CD4-positive, alpha-beta T cell treated with Interleukin-15 for 1 hour (primary cell): ENCODE measurements at regions not wholly inside any gene's neighbourhood (a gene's known extent, or its start where the extent isn't known, plus 50 kb on each side); places are given as distances from the start of the nearest gene placed in this dataset.

Experiments used
- DNase-seq: peaks from one replicate; pipeline ENCODE4 v3.0.0-alpha.2; 2020

DNA sequence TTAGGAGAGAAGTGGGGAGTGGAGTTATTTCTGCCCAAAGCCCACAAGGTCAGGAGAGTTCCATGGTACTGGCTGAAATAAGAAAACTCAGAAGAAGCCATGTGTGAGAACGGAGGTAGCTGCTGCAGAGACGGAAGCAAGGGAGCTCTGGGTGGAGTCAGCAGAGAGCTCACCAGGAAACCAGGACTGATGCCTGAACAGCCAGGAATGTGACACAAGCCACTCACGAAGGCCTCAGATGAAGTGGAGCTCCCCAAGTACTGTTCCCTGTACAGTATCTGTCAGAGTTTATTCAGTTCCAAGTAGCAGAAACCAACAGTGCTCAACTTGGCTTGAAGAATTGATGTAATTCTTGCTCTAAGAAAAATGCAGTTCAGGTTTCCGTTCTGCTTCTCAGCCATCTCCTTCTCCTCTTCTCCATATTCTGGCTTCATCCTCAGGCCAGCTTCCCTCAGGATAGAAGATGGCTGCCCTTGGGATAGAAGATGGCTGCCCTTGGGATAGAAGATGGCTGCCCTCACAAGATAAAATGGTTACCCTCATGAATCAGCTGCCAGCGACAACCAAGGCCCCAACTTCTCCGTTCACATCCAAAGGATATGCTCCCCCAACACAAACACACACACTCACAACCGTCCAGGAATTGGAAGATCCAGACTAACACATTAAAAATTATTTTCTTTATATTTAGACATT lies 117.4 kb upstream of the SH3BP4 start:
- DNase-seq, result no peak

DNA sequence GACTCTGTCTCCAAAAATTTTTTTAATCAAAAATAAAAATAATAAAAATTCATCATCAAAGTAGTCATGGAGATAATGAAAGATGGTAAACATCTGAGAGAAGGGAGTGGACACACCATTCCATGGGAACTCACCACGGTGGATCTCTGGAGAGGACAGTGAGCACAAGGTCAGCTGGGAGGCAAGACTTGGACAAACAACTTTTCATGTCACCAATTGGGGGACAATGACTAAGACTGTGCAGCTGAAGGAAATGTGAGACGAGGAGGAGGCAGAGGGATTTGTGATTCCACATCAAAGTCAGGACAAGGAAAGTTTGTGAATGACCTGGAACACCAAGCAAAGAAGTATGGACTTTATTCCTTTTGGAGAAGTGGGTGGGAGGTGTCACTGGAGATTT lies 121.0 kb upstream of the SH3BP4 start:
- no peak for DNase-seq

- DNase-seq, result no peak
Measured at GRCh38 chr2:234829074-234829455, 122.8 kb upstream of the SH3BP4 start.

GRCh38 chr2:234828382-234829073 lies 123.3 kb upstream of the SH3BP4 start:
- no peak for DNase-seq

- DNase-seq, result no peak
Measured at GRCh38 chr2:234827096-234827860, 124.5 kb upstream of the SH3BP4 start.

DNA sequence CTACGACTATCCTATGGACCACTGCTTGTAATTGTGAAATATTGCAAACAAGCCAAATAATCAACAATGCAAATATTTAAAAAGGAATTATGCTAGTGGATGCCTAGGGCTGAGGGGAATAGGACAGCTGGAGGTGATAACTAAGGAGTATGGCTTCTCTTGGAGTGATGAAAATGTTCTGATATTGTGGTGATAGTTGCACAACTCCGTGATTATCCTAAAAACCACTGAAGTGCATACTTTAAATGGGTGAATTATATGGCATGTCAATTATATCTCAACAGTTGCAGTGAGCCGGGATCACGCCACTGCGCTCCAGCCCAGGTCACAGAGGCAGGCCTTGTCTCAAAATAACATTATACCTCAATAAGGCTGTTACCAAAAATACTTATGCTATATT lies 125.1 kb upstream of the SH3BP4 start:
- no peak for DNase-seq

GRCh38 chr2:234825616-234826015 lies 126.2 kb upstream of the SH3BP4 start:
- no peak for DNase-seq

- DNase-seq, result no peak
Measured at GRCh38 chr2:234823877-234824376, 127.9 kb upstream of the SH3BP4 start.

DNA sequence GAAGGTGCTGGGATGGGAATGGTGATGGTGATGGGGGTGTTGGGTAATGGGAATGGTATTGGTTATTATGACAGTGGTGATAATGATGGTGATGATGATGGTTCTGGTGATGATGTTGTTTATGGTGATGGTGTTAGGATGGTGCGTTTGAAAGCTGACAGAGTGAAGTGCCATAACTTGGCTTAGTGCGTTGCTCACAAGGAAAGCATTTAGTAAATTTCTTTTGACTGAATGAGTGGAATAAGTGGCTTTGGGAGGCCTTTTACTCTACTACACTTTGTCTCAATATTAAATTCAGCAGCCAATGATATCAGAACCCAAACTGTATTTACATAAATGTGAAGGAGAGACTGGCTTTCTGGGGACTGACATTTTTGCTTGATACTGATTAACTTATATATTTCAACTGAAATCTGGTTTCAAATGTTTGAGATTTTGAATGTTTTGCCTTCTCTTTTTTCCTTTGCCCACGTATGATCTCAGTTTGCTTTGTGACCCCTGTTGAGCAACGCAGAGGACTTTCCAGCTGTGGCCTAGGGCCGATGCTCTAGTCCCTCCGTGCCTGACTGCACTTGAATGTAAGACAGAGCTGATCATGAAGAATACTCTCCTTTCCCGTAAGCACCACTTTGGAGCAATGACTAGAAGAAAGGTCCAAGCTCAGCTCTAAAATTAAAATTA lies 128.5 kb upstream of the SH3BP4 start:
- no peak for DNase-seq

DNA sequence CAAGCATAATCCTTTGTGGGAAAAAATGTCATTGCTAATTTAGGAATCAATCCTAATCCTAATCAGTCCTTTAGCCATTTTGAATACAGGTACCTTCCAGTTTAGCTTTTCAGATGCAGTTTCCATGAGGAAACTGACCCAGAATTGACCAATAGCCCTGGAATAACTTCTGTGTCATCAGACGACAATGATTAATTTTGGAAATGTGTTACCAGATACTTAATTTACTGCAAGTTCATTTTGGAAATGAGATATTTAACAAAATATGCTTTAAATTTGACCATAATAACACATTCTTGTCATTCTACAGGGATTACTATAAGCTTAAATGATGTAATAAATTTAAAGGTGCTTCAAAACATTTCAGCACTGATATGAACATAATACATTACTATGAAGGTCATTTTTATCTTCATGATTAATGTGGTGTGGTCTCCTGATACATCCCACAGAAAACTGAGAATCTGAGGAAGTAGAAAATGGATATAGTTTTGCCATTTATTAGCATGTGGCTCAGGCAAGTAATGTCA lies 129.8 kb upstream of the SH3BP4 start:
- DNase-seq, result no peak

DNA sequence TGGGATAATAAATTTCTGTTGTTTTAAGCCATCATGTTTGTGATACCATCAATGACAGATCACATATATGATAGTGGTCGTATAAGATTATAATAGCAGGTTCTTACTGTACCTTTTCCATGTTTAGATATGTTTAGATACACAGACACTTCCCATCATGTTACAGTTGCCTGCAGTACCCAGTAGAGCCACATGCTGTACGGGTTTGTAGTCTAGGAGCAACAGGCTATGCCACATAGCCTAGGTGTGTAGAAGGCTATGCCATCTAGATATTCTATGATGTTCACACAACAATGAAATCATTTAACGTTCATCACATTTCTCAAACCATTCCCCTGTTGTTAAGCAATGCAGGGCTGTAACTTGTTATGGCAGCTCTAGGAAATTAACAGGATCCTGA lies 132.9 kb upstream of the SH3BP4 start:
- no peak for DNase-seq

DNA sequence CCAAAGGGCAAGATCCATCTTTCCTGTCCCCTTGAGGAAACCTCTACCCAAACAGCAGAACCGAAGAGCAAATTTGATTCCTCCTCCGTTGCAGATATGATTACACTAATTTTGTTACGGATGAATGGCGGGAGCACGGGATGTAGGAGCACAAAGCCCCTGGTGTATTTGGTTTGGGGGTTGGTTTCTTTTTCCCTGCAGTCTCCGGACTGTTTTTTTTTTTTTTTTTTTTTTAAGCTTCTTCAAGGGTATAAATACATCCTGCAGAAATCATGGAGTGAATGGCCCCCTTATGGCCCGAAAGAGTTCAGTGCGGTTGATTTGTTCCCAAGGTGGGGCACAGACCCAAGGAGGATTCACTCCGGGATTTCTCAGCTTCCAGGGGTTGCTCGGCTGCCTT lies 135.3 kb upstream of the SH3BP4 start:
- DNase-seq, result no peak

DNA sequence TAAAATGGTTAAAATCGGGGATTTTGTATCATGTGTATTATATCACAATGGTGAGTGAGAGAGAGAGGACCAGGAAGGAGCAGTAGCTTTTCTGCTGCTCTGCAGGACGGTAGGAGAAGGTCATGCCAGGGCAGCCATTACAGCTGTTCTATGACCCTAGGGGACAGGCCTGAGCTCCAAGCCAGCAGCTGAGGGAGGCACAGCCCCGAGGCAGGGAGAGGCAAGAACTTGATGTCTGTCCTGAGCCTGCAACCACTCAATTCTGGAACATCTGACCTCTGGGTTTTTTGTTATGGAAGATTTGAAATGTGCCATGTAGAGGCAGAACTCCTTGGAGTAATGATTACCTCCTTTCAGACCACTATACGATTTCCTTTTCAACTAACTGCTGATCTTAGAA lies 135.8 kb upstream of the SH3BP4 start:
- DNase-seq, result no peak

DNA sequence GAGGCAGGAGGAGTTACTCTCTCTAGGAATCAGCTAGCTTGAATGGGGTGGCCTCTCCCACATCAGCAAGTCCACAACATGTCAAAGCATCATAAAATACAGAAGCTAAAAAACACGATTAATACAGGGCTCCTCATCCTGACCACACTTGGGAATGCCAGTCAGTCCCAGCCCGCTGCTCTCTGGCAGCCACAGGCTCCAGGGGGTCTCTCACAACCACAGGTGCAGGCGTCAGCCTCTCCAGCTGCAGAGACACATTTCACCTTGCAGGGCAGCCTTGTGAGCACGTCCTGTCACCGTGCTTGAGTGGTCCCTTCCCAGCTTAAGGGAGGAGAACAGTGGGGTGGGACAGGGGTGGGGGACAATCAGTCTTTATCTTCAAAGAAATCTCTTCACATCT lies 137.4 kb upstream of the SH3BP4 start:
- no peak for DNase-seq

- DNase-seq, result no peak
Measured at GRCh38 chr2:234812851-234813250, 139.0 kb upstream of the SH3BP4 start.

GRCh38 chr2:234808907-234809306 lies 142.9 kb upstream of the SH3BP4 start:
- DNase-seq, result no peak

DNA sequence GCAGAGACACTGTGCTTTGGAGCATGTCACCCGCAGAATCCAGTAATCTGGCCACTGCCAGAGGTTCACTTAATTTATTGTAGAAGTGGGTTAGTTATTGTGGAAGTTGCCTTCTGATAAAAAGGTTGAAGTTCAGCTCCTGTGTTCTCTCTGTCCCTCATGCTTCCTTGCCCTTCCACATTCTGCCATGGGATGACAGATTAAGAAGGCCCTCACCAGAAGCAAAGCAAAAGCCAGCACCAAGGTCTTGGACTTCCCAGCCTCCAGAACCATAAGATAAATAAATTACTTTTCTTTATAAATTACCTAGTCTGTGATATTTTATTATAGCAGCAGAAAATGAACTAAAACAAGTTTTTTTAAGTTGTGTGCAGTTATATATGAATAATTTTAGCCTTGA lies 145.0 kb upstream of the SH3BP4 start:
- DNase-seq, result no peak

DNA sequence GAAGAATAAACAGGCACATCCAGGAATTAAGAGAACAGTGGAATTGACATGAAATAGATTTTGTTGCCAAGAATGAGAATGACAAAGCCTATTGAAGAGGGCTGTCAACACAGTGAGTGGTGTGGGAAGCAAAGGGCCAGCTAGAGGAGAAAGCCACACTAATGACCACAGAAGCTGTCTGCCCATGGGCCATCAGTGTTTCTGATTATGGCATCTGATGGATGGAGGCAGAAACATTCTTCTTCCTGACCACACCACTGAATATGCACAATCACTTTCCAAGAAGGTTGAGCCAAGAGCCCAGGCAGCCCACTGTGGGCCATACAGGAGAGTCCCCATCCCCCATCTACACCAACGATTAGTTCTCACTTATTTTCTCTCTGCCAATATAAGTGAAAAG lies 146.0 kb upstream of the SH3BP4 start:
- DNase-seq, result no peak

DNA sequence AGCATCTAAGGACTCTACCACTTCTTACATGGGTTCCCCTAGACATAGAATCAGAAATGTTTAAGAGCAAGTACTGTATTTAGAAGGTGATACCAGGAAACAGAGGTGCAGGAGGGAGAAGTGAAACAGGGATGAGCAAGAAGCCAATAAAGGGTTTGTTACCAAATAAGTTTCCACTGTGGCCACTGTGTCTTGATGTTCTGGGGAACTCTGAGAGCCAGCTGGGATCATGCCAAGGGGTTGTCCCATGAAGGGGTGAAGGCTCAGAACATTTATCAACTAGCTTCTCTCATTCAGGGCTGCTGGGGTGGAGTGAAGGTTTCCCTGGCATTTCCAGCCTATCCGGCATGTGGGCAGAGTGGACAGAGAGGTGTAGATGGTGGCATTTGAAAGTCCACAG lies 147.1 kb upstream of the SH3BP4 start:
- no peak for DNase-seq

- no peak for DNase-seq
Measured at GRCh38 chr2:234802845-234803171, 149.0 kb upstream of the SH3BP4 start.

GRCh38 chr2:234802071-234802844 lies 149.6 kb upstream of the SH3BP4 start:
- DNase-seq, result no peak

DNA sequence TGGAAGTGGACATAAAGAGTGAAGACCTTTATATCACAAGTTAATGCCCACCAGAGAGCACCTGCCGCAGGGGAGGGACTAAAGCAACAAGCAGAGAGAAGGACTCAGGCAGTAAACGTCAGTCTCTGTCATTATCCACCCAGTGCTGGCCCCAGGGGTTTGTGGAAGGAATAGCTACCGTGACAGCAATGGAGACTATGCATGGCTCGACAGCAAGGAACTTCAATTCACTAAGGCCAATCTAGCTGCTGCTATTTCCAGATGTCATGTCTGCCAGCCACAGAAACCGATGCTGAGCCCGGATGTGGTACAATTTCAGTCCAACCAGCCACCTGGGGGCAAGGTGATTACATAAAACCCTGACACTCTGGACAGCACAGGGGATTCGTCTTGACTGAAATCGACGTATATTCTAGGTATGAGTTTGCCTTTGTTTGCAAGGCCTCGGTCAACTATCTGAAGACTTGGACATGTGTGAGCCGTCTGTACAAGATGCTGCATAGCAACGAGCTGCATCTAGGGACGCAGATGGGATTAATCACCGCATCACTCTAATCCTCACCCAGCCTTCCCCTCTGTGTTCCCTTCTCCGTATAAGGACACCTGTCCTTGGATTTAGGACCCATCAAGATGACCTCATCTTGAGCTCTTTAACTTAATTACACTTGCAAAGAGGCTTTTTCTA lies 154.1 kb upstream of the SH3BP4 start:
- DNase-seq, result no peak
